H7 (cell line): ENCODE measurements at regions not wholly inside any gene's neighbourhood (a gene's known extent, or its start where the extent isn't known, plus 50 kb on each side); places are given as distances from the start of the nearest gene placed in this dataset.
"Not testable (repeated sequence)": the region's sequence is repeated elsewhere in the genome, so short reads cannot be mapped to it uniquely, and the experiment has no call there.

ENCODE experiments used
- DNase-seq: peaks from one replicate; pipeline ENCODE4 v3.0.0; 2012
- H3K27me3 ChIP-seq: 2 replicates; pipeline ENCODE4 v1.6.0; 2011; ENCODE audit warnings: mild to moderate bottlenecking, low read length; ENCODE audit not compliant: control insufficient read depth, insufficient read depth
- H3K36me3 ChIP-seq: replicated peaks from 2 replicates; pipeline ENCODE4 v1.5.1; 2011; ENCODE audit warnings: low read length; ENCODE audit not compliant: control insufficient read depth, insufficient read depth
- H3K4me3 ChIP-seq: 2 replicates; pipeline ENCODE4 v1.5.1; 2011; ENCODE audit warnings: low read depth, mild to moderate bottlenecking, control low read depth, low read length, moderate library complexity; ENCODE audit not compliant: insufficient read depth

- H3K4me3 ChIP-seq = no peak overlapping the region
- DNase-seq = no peak
- H3K27me3 ChIP-seq = no peaks in the 10 kb centered on the region
- no peaks in the 10 kb centered on the region for H3K36me3 ChIP-seq
Measured at GRCh38 chr2:12452185-12452584, 264.6 kb upstream of the TRIB2 start.

GRCh38 chr2:12453731-12454130 lies 263.0 kb upstream of the TRIB2 start:
- Histone ChIP-seq H3K4me3 (no peak overlapping the region), H3K36me3 (no peaks in the 10 kb centered on the region), H3K27me3 (no peaks in the 10 kb centered on the region)
- DNase-seq = no peak

GRCh38 chr2:12455661-12456060 lies 261.1 kb upstream of the TRIB2 start:
- DNase-seq = no peak
- Histone ChIP-seq H3K4me3 (no peak overlapping the region), H3K27me3 (no peaks in the 10 kb centered on the region), H3K36me3 (no peaks in the 10 kb centered on the region)

GRCh38 chr2:12456293-12457106 lies 260.2 kb upstream of the TRIB2 start:
- peak; percentile 49 for DNase-seq
- H3K4me3 ChIP-seq = no peak overlapping the region
- no peaks in the 10 kb centered on the region for H3K36me3 ChIP-seq
- no peaks in the 10 kb centered on the region for H3K27me3 ChIP-seq

GRCh38 chr2:12457831-12458230 lies 258.9 kb upstream of the TRIB2 start:
- H3K27me3 ChIP-seq = no peaks in the 10 kb centered on the region
- H3K4me3 ChIP-seq = no peak overlapping the region
- no peak for DNase-seq
- H3K36me3 ChIP-seq = no peaks in the 10 kb centered on the region

GRCh38 chr2:12463189-12463588 lies 253.5 kb upstream of the TRIB2 start:
- Histone ChIP-seq H3K27me3 (no peaks in the 10 kb centered on the region), H3K36me3 (no peaks in the 10 kb centered on the region), H3K4me3 (no peak overlapping the region)
- no peak for DNase-seq

- H3K4me3 ChIP-seq = no peak overlapping the region
- H3K36me3 ChIP-seq = no peaks in the 10 kb centered on the region
- H3K27me3 ChIP-seq = no peaks in the 10 kb centered on the region
- no peak for DNase-seq
Measured at GRCh38 chr2:12465631-12466135, 251.1 kb upstream of the TRIB2 start.

- DNase-seq = no peak
- Histone ChIP-seq H3K27me3 (no peaks in the 10 kb centered on the region), H3K36me3 (no peaks in the 10 kb centered on the region), H3K4me3 (no peak overlapping the region)
Measured at GRCh38 chr2:12467303-12467702, 249.4 kb upstream of the TRIB2 start.

GRCh38 chr2:12469141-12469561 lies 247.6 kb upstream of the TRIB2 start:
- Histone ChIP-seq H3K36me3 (no peaks in the 10 kb centered on the region), H3K27me3 (no peaks in the 10 kb centered on the region), H3K4me3 (no peak overlapping the region)
- no peak for DNase-seq

- not testable (repeated sequence) for H3K36me3 ChIP-seq, H3K27me3 ChIP-seq, H3K4me3 ChIP-seq, DNase-seq
Measured at GRCh38 chr2:12472265-12472664, 244.5 kb upstream of the TRIB2 start.

GRCh38 chr2:12478151-12479064 lies 238.3 kb upstream of the TRIB2 start:
- Histone ChIP-seq H3K36me3 (no peaks in the 10 kb centered on the region), H3K27me3 (no peaks in the 10 kb centered on the region), H3K4me3 (no peak overlapping the region)
- DNase-seq = no peak

- no peaks in the 10 kb centered on the region for H3K27me3 ChIP-seq
- no peaks in the 10 kb centered on the region for H3K36me3 ChIP-seq
- no peak overlapping the region for H3K4me3 ChIP-seq
- DNase-seq = no peak
Measured at GRCh38 chr2:12479065-12479601, 237.6 kb upstream of the TRIB2 start.

GRCh38 chr2:12484536-12485115 lies 232.1 kb upstream of the TRIB2 start:
- no peaks in the 10 kb centered on the region for H3K27me3 ChIP-seq
- no peaks in the 10 kb centered on the region for H3K36me3 ChIP-seq
- DNase-seq = no peak

More at GRCh38 chr2:12484536-12485115, 232.1 kb upstream of the TRIB2 start:
- H3K4me3 ChIP-seq = no peak overlapping the region
